K562 (cell line): ENCODE measurements at regions not wholly inside any gene's neighbourhood (a gene's known extent, or its start where the extent isn't known, plus 50 kb on each side); places are given as distances from the start of the nearest gene placed in this dataset.

Experiments used
- CREBBP ChIP-seq: IDR thresholded peaks from one replicate; pipeline ENCODE4 v1.6.1; 2012; ENCODE audit warnings: low read depth, mild to moderate bottlenecking, control low read depth, inconsistent platforms, low read length
- NR2C2 ChIP-seq, 2 experiments: fragments of 200-800 bp in 1 of 2; sonication (Bioruptor generic) in 1 of 2; sonication (generic) in 1 of 2; formaldehyde crosslinking in 1 of 2; IDR thresholded peaks; 2 replicates each; pipeline versions ENCODE4 v1.6.1 to v1.8.0; 2016 to 2022; ENCODE audit warnings: mild to moderate bottlenecking in 1 of 2, missing compliant biosample characterization in 1 of 2, missing genetic modification characterization in 1 of 2, missing genetic modification reagents in 1 of 2
- SIN3A ChIP-seq, 2 experiments: fragments of 150-350 bp in 1 of 2; IDR thresholded peaks; 2 replicates each; pipeline ENCODE4 v1.6.1; 2011 to 2016; ENCODE audit warnings: borderline replicate concordance in 2 of 2, low read depth in 2 of 2, low read length in 2 of 2, mild to moderate bottlenecking in 2 of 2, moderate library complexity in 2 of 2; ENCODE audit not compliant: control insufficient read depth in 1 of 2
- SMAD3 ChIP-seq: fragments of 450-650 bp; formaldehyde crosslinking; conservative IDR thresholded peaks from 2 replicates; pipeline ENCODE4 v1.4.0; 2020; ENCODE audit warnings: mild to moderate bottlenecking
- TCF3 ChIP-seq: sonication (generic); formaldehyde crosslinking; IDR thresholded peaks from 2 replicates; pipeline ENCODE4 v1.4.0; 2020; ENCODE audit warnings: mild to moderate bottlenecking, missing genetic modification reagents
- ZBTB11 ChIP-seq, 3 experiments: fragments of 200-800 bp in 1 of 3; fragments of 250-450 bp in 1 of 3; fragments of 450-650 bp in 1 of 3; sonication (Bioruptor Pico) in 1 of 3; sonication (Bioruptor generic) in 1 of 3; formaldehyde crosslinking in 1 of 3; IDR thresholded peaks; 2 replicates each; pipeline versions ENCODE4 v1.6.1 to v1.8.0; 2016 to 2022; ENCODE audit warnings: mild to moderate bottlenecking in 2 of 3, missing genetic modification characterization in 2 of 3, missing compliant biosample characterization in 1 of 3, moderate library complexity in 1 of 3
- ZNF324 ChIP-seq: fragments of 250-450 bp; sonication (Bioruptor Pico); IDR thresholded peaks from 2 replicates; pipeline ENCODE4 v1.4.0; 2020; ENCODE audit warnings: mild to moderate bottlenecking
- ZNF609 ChIP-seq: sonication (generic); formaldehyde crosslinking; IDR thresholded peaks from 2 replicates; pipeline ENCODE4 v1.8.1; 2023; ENCODE audit warnings: missing genetic modification reagents, mild to moderate bottlenecking, borderline replicate concordance

- TF ChIP-seq SMAD3 (CRISPR knock-in tag) = no peak
- TF ChIP-seq ZNF609 (CRISPR knock-in tag) = no peak
- TF ChIP-seq CREBBP = no peak
- TF ChIP-seq ZNF324 (CRISPR knock-in tag) = no peak
- TF ChIP-seq TCF3 (CRISPR knock-in tag) = no peak
- no peak for TF ChIP-seq SIN3A (IDR thresholded peaks at IDR 0.05; ENCODE audit: borderline replicate concordance in 2 of 2, control insufficient read depth in 1 of 2, low read depth in 2 of 2, low read length in 2 of 2)
- no peak for TF ChIP-seq ZBTB11 (CRISPR knock-in tag; IDR thresholded peaks at IDR 0.05)
- TF ChIP-seq NR2C2 (CRISPR knock-in tag; IDR thresholded peaks at IDR 0.05) = no peak
- TF ChIP-seq NR2C2 (tag; IDR thresholded peaks at IDR 0.05) = no peak
These were observed 170.9 kb downstream of the POLR1F start for GRCh38 chr7:19537942-19538401.
